GM12878 (cell line): ENCODE measurements at regions not wholly inside any gene's neighbourhood (a gene's known extent, or its start where the extent isn't known, plus 50 kb on each side); places are given as distances from the start of the nearest gene placed in this dataset.

Experiments used
- BACH1 ChIP-seq: fragments of 450-650 bp; IDR thresholded peaks from 2 replicates; pipeline ENCODE4 v1.6.1; 2017; ENCODE audit warnings: mild to moderate bottlenecking, borderline replicate concordance
- CTCF ChIP-seq, 3 experiments: IDR thresholded peaks in 2 of 3; conservative IDR thresholded peaks in 1 of 3; 2 replicates each; pipeline ENCODE4 v1.5.1; 2011; ENCODE audit warnings: low read depth in 3 of 3, low read length in 3 of 3, mild to moderate bottlenecking in 3 of 3, control low read depth in 2 of 3, moderate library complexity in 2 of 3, inconsistent platforms in 1 of 3, mixed read lengths in 1 of 3; ENCODE audit not compliant: control insufficient read depth in 2 of 3, insufficient read depth in 1 of 3; ENCODE audit errors: extremely low read depth in 1 of 3
- DPF2 ChIP-seq: fragments of 450-650 bp; IDR thresholded peaks from 2 replicates; pipeline ENCODE4 v1.6.1; 2017; ENCODE audit warnings: mild to moderate bottlenecking
- EP300 ChIP-seq, 2 experiments: fragments of 150-350 bp in 1 of 2; IDR thresholded peaks; 2 replicates each; pipeline ENCODE4 v1.6.1; 2011 to 2012; ENCODE audit warnings: low read depth in 2 of 2, low read length in 2 of 2, borderline replicate concordance in 1 of 2, improper control_type of control experiment in 1 of 2, inconsistent platforms in 1 of 2; ENCODE audit not compliant: control insufficient read depth in 1 of 2
- HDAC6 ChIP-seq: fragments of 200-600 bp; sonication (generic); IDR thresholded peaks from one replicate; pipeline ENCODE4 v1.8.0; 2017; ENCODE audit warnings: antibody characterized with exemption; ENCODE audit not compliant: unreplicated experiment
- JUND ChIP-seq: IDR thresholded peaks from 2 replicates; pipeline ENCODE4 v1.6.1; 2012; ENCODE audit warnings: low read depth, mild to moderate bottlenecking, low read length, improper control_type of control experiment, moderate library complexity
- MEF2A ChIP-seq: IDR thresholded peaks from 2 replicates; pipeline ENCODE4 v1.6.1; 2011; ENCODE audit warnings: low read depth, mild to moderate bottlenecking, low read length, moderate library complexity; ENCODE audit not compliant: insufficient read depth
- POLR2A ChIP-seq: IDR thresholded peaks from 2 replicates; pipeline ENCODE4 v1.6.1; 2011; ENCODE audit warnings: low read depth, mild to moderate bottlenecking, low read length
- SIN3A ChIP-seq: IDR thresholded peaks from 2 replicates; pipeline ENCODE4 v1.6.1; 2012; ENCODE audit warnings: low read depth, low read length, improper control_type of control experiment
- TAF1 ChIP-seq: IDR thresholded peaks from 2 replicates; pipeline ENCODE4 v1.6.1; 2011; ENCODE audit warnings: mild to moderate bottlenecking, low read depth, low read length, borderline replicate concordance

DNA sequence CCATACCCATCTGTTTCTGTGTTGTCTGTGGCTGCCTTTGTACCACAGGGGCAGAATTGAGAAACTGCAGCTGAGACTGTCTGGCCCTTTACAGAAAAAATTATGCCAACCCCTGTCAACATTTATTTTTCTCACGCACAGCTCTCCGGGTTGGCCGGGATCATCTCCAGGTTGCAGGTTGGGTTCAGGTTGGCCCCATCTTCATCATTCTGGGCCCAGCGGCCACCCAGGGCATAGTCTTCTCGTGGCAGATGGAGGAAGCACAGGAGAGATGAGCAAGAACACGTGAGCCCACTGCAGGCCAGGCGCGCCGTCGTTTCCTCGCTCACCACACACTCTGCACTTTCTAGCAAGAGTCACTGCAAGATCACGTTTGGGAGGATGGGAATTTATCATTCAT, 66.1 kb upstream of the SEC14L1 start:
- TF ChIP-seq SIN3A (no peak), TAF1 (no peak), JUND (no peak), MEF2A (no peak), DPF2 (no peak), CTCF (IDR thresholded peaks at IDR 0.05 in 2 of 3, conservative IDR thresholded peaks at IDR 0.05 in 1 of 3; ENCODE audit: control insufficient read depth in 2 of 3, extremely low read depth in 1 of 3, insufficient read depth in 1 of 3, low read depth in 3 of 3, low read length in 3 of 3) (no peak), HDAC6 (no peak), POLR2A (no peak), EP300 (IDR thresholded peaks at IDR 0.05; ENCODE audit: borderline replicate concordance in 1 of 2, control insufficient read depth in 1 of 2, low read depth in 2 of 2, low read length in 2 of 2) (no peak), BACH1 (no peak)
